HepG2 (cell line): ENCODE measurements at regions not wholly inside any gene's neighbourhood (a gene's known extent, or its start where the extent isn't known, plus 50 kb on each side); places are given as distances from the start of the nearest gene placed in this dataset.

ENCODE experiments used
- ATAC-seq: fragments of 200-7000 bp; cut with Tn5 transposase; 3 replicates; pipeline ENCODE4 v1.9.1; 2020; ENCODE audit warnings: mild to moderate bottlenecking, moderate library complexity
- BruUV-seq: library from RNA; stranded (reverse); fragments of 400-500 nt; replicated peaks from 2 replicates; lab custom pipeline; 2021; lab: Mats Ljungman, UMichigan
- CTCF ChIA-PET: fragments of 300-600 bp; formaldehyde crosslinking; extraction: SDS; loops from one replicate; lab custom pipeline; 2021; ENCODE audit warnings: low total read pairs, inconsistent platforms, low intra/inter-chr PET ratio; lab: Yijun Ruan, JAX
- POLR2A ChIA-PET: fragments of 350-600 bp; sonication (Branson Sonifier 250); formaldehyde crosslinking; loops from one replicate; lab custom pipeline; 2020; ENCODE audit warnings: antibody characterized with exemption, inconsistent platforms; lab: Yijun Ruan, JAX
- DNase-seq: peaks from one replicate; pipeline ENCODE4 v3.0.0-alpha.2; 2015; ENCODE audit warnings: low spot score
- FAIRE-seq: peaks from 3 replicates; lab custom pipeline; 2011; peaks lifted over from hg19 to GRCh38; lab: Jason Lieb, UNC
- H2AFZ ChIP-seq: one replicate; pipeline ENCODE4 v1.6.1; 2011; ENCODE audit warnings: low read length, inconsistent platforms
- H3K27ac ChIP-seq: fragments of 300-600 bp; 3 replicates; pipeline ENCODE4 v1.8.0; 2011; ENCODE audit warnings: mixed run types, mild to moderate bottlenecking, mixed read lengths, low read length, inconsistent platforms; ENCODE audit not compliant: insufficient read depth; ENCODE audit errors: extremely low read length
- H3K27me3 ChIP-seq, 2 experiments: fragments of 200-600 bp in 1 of 2; 2 replicates in 1 of 2; 3 replicates in 1 of 2; pipeline versions ENCODE4 v1.6.0 to v1.8.0; 2011; ENCODE audit warnings: low read length in 2 of 2, mild to moderate bottlenecking in 2 of 2, moderate library complexity in 2 of 2, inconsistent platforms in 1 of 2; ENCODE audit not compliant: insufficient read depth in 2 of 2, control insufficient read depth in 1 of 2
- H3K36me3 ChIP-seq, 2 experiments: fragments of 200-600 bp in 1 of 2; replicated peaks in 1 of 2; 2 replicates in 1 of 2; 3 replicates in 1 of 2; pipeline versions ENCODE4 v1.5.1 to v1.8.0; 2011; ENCODE audit warnings: low read length in 2 of 2, inconsistent platforms in 1 of 2; ENCODE audit not compliant: insufficient read depth in 2 of 2, control insufficient read depth in 1 of 2
- H3K4me1 ChIP-seq: 2 replicates; pipeline ENCODE4 v1.5.1; 2012; ENCODE audit warnings: low read length, inconsistent platforms; ENCODE audit not compliant: insufficient read depth
- H3K4me2 ChIP-seq: 2 replicates; pipeline ENCODE4 v1.6.0; 2011; ENCODE audit warnings: low read depth, low read length, inconsistent platforms
- H3K4me3 ChIP-seq, 3 experiments: fragments of 200-600 bp in 1 of 3; sonication (generic), shearing (Covaris generic) in 1 of 3; replicated peaks in 1 of 3; 2 replicates each; pipeline ENCODE4 v1.5.1; 2011 to 2016; ENCODE audit warnings: low read length in 3 of 3, inconsistent platforms in 2 of 3, low read depth in 2 of 3, mild to moderate bottlenecking in 2 of 3, control low read depth in 1 of 3, mixed read lengths in 1 of 3; ENCODE audit not compliant: insufficient read depth in 1 of 3
- H3K79me2 ChIP-seq: one replicate; pipeline ENCODE4 v1.6.1; 2011; ENCODE audit warnings: low read length, inconsistent platforms; ENCODE audit not compliant: insufficient read depth
- H3K9ac ChIP-seq: 2 replicates; pipeline ENCODE4 v1.6.0; 2011; ENCODE audit warnings: mild to moderate bottlenecking, low read depth, low read length, inconsistent platforms; ENCODE audit not compliant: insufficient read depth
- H3K9me3 ChIP-seq: 2 replicates; pipeline ENCODE4 v1.5.1; 2012; ENCODE audit warnings: mild to moderate bottlenecking, low read length
- H4K20me1 ChIP-seq: 2 replicates; pipeline ENCODE4 v1.6.0; 2011; ENCODE audit warnings: inconsistent platforms, mild to moderate bottlenecking, low read length, moderate library complexity; ENCODE audit not compliant: insufficient read depth
- ETV6 ChIP-seq: sonication (generic); formaldehyde crosslinking; conservative IDR thresholded peaks from 2 replicates; pipeline ENCODE4 v1.4.0; 2020; ENCODE audit warnings: missing genetic modification reagents
- HCFC1 ChIP-seq: fragments of 150-350 bp; IDR thresholded peaks from 2 replicates; pipeline ENCODE4 v1.6.1; 2014; ENCODE audit warnings: low read depth, low read length
- HDAC2 ChIP-seq: sonication (generic); formaldehyde crosslinking; IDR thresholded peaks from 2 replicates; pipeline ENCODE4 v1.4.0; 2020; ENCODE audit warnings: missing genetic modification reagents
- KDM4B ChIP-seq: sonication (generic); formaldehyde crosslinking; IDR thresholded peaks from 2 replicates; pipeline ENCODE4 v1.4.0; 2020; ENCODE audit warnings: missing genetic modification reagents
- MAFF ChIP-seq: IDR thresholded peaks from 2 replicates; pipeline ENCODE4 v1.6.1; 2011; ENCODE audit warnings: low read depth, low read length, improper control_type of control experiment
- MIER3 ChIP-seq: IDR thresholded peaks from 2 replicates; pipeline ENCODE4 v1.6.1; 2016; ENCODE audit warnings: missing compliant biosample characterization, borderline replicate concordance
- PTBP1 ChIP-seq: fragments of 200-400 bp; formaldehyde crosslinking; IDR thresholded peaks from 2 replicates; pipeline ENCODE4 v1.6.1; 2018; ENCODE audit warnings: low read length, low read depth; ENCODE audit not compliant: poor library complexity, severe bottlenecking
- RNF2 ChIP-seq: fragments of 450-650 bp; conservative IDR thresholded peaks from 2 replicates; pipeline ENCODE4 v1.6.1; 2016; ENCODE audit warnings: low read depth
- SCMH1 ChIP-seq: sonication (generic); formaldehyde crosslinking; IDR thresholded peaks from 2 replicates; pipeline ENCODE4 v1.9.0; 2021; ENCODE audit warnings: missing genetic modification reagents, mild to moderate bottlenecking, borderline replicate concordance
- SNAPC2 ChIP-seq: sonication (generic); formaldehyde crosslinking; IDR thresholded peaks from 2 replicates; pipeline ENCODE4 v1.8.1; 2022; ENCODE audit warnings: mild to moderate bottlenecking, missing genetic modification reagents
- ZNF124 ChIP-seq: sonication (generic); formaldehyde crosslinking; IDR thresholded peaks from 2 replicates; pipeline ENCODE4 v1.4.0; 2020; ENCODE audit warnings: missing genetic modification reagents
- ZNF232 ChIP-seq: sonication (generic); formaldehyde crosslinking; IDR thresholded peaks from 2 replicates; pipeline ENCODE4 v1.4.0; 2020; ENCODE audit warnings: missing genetic modification reagents, borderline replicate concordance
- ZNF251 ChIP-seq: sonication (generic); formaldehyde crosslinking; IDR thresholded peaks from 2 replicates; pipeline ENCODE4 v1.9.0; 2021; ENCODE audit warnings: mild to moderate bottlenecking, missing genetic modification reagents
- ZNF546 ChIP-seq: sonication (generic); formaldehyde crosslinking; conservative IDR thresholded peaks from 2 replicates; pipeline ENCODE4 v1.8.1; 2023; ENCODE audit warnings: mild to moderate bottlenecking, missing genetic modification reagents
- ZNF703 ChIP-seq: sonication (generic); formaldehyde crosslinking; IDR thresholded peaks from 2 replicates; pipeline ENCODE4 v1.5.1; 2020; ENCODE audit warnings: missing genetic modification reagents, mild to moderate bottlenecking, moderate library complexity, borderline replicate concordance
- WGBS: methylation state at CpG from one replicate; pipeline ENCODE4 v1.1.6; 2017; ENCODE audit warnings: low lambda C conversion rate; 5-methylcytosine and 5-hydroxymethylcytosine counted together
- in situ Hi-C: cut with HindIII; loops from 2 replicates; pipeline ENCODE4 v1.10.0; 2017; ENCODE audit warnings: low pct_unique_long_range_greater_than_20kb; ENCODE audit not compliant: extremely low pct_ligation_motif_present
- intact Hi-C: fragments of 100-400 bp; cut with micrococcal nuclease; formaldehyde crosslinking; loops from one replicate; pipeline ENCODE4 v1.10.0; 2022; ENCODE audit not compliant: unreplicated experiment

DNA sequence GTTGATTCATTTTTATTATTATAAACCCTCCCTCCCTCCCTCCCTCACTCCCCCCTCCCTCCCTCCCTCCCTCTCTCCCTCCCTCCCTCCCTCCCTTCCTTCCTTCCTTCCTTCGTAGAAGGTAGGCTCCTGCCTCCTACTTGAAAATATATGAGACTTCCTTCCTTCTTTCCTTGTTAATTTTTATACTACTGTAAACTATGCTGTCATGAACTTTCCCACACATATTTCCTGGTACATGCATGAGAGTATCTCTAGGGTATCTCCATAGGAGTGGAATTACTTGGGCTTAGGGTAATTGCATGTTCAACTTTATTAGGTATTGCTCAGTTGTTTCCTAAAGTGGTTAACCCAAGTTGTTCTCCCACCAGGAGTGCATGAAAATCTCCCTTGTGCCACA is 330.6 kb downstream of the KCNRG start:
- TF ChIP-seq ZNF124 (CRISPR knock-in tag) = no peak
- no peak for TF ChIP-seq ZNF232 (CRISPR knock-in tag)
- no peak for TF ChIP-seq ZNF703
- no peak for TF ChIP-seq SCMH1 (CRISPR knock-in tag)
- TF ChIP-seq ZNF251 = no peak
- TF ChIP-seq HDAC2 (CRISPR knock-in tag) = no peak
- no peak for TF ChIP-seq PTBP1
- no peak for TF ChIP-seq KDM4B (CRISPR knock-in tag)
- TF ChIP-seq ZNF546 (CRISPR knock-in tag) = no peak
- H3K9me3 ChIP-seq = no peaks in the 10 kb centered on the region
- no peak overlapping the region for H3K27ac ChIP-seq
- no peak for DNase-seq
- 100% methylated on average over 1 of the region's 1 CpG for WGBS
- H3K4me3 ChIP-seq = no peak overlapping the region
- CTCF ChIA-PET = no interaction called here
- peaks cover 16% of the 10 kb centered on the region for H3K4me1 ChIP-seq
- H3K27me3 ChIP-seq = no peaks in the 10 kb centered on the region
- intact Hi-C loops (no loop called here), in situ Hi-C loops (no loop called here)
- ATAC-seq = no peak
- H4K20me1 ChIP-seq = 0 out of 2 replicates have a peak, but pooled peaks cover 2% of the 10 kb centered on the region
- no peak overlapping the region for H2AFZ ChIP-seq
- POLR2A ChIA-PET = no interaction called here
- no TSS peak for BruUV-seq
- no peaks in the 10 kb centered on the region for H3K36me3 ChIP-seq
- H3K4me2 ChIP-seq = no peak overlapping the region
- peaks cover 2% of the 10 kb centered on the region for H3K79me2 ChIP-seq
- no peak for FAIRE-seq
- H3K9ac ChIP-seq = no peak overlapping the region

DNA sequence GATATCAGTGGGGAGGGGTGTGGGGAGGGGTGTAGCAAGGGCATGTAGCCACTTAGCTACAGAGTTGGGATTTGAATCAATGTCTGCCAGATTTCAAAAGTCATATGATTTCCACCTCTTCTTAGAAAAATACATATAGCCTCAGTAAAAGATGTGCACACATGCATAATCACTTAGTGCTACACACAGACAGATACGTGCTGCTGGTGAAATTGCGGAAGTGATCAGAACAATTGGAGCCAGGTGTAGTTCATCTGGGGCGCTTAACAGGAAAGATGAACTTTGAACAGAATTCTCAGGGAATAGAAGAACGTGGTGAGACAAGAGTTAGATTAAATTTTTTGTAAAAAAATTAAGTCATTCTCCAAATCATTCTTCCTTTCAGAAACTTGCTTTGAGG is 333.1 kb downstream of the KCNRG start:
- DNase-seq (no peak), ATAC-seq (no peak), FAIRE-seq (no peak)
- TF ChIP-seq HCFC1 (no peak), ETV6 (no peak), RNF2 (no peak), MAFF (no peak), MIER3 (CRISPR knock-in tag) (no peak), SNAPC2 (CRISPR knock-in tag) (no peak)
- Histone ChIP-seq H3K9ac (no peak overlapping the region), H3K4me2 (no peak overlapping the region), H3K27ac (no peak overlapping the region), H3K4me3 (no peak overlapping the region), H3K27me3 (no peaks in the 10 kb centered on the region), H3K9me3 (no peaks in the 10 kb centered on the region), H3K79me2 (peaks cover 5% of the 10 kb centered on the region), H3K36me3 (no peaks in the 10 kb centered on the region), H3K4me1 (peaks cover 35% of the 10 kb centered on the region), H4K20me1 (0 out of 2 replicates have a peak, but pooled peaks cover 2% of the 10 kb centered on the region), H2AFZ (no peak overlapping the region)
- in situ Hi-C loops (no loop called here), intact Hi-C loops (no loop called here)
- ChIA-PET CTCF (no interaction called here), POLR2A (no interaction called here)
- 96% methylated on average over 4 of the region's 4 CpGs for WGBS
- BruUV-seq = no TSS peak
